NCI-H748 treated with DMSO at 0.1 percent for 48 hours (cell line): ENCODE measurements at regions not wholly inside any gene's neighbourhood (a gene's known extent, or its start where the extent isn't known, plus 50 kb on each side); places are given as distances from the start of the nearest gene placed in this dataset.
"Not testable (repeated sequence)": the region's sequence is repeated elsewhere in the genome, so short reads cannot be mapped to it uniquely, and the experiment has no call there.

ENCODE experiments used
- DNase-seq: peaks from one replicate; lab custom pipeline; 2025; lab: John Stamatoyannopoulos, UW

DNA sequence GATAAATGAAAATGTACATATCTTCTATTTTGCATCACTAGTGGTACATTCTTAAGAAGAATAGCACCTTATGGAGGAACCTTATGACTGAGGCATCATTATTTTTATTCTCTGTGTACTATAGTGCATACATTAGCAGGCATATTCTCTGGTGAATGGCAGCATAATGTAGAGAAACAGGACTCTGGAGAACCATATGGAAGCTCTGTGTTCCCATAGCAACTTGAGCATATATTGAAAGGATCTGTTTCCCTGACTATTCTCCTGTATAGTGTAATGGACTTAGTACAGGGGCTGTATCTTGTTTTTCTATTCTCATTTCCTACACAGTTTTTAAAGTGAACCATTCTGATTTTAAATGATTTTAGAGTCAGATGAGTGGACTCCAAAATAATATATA is 128.4 kb upstream of the SMIM30 start:
- no peak for DNase-seq

- DNase-seq, result no peak
Observed at GRCh38 chr7:113232885-113233284, 114.5 kb upstream of the SMIM30 start.

- no peak for DNase-seq
Observed at GRCh38 chr7:113230691-113231090, 112.3 kb upstream of the SMIM30 start.

DNA sequence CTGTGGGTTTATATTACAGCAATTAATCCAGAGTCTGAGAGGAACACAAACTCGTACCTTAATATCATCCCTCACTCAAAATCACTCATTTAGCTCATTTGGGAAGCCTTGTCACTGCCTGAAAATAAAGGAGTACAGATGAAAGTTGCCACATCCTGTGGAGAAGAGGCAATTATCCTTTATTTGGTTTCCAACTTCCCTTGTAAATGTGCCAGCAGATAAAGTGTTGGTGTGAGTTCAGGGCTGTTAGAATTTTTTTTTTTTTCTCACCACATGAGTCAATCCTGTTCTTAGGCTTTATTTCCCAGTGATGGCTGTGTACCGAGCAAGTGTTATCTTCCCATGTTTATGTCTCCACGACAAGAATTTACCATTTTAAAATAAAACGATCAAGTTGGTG is 99.0 kb upstream of the SMIM30 start:
- DNase-seq, result peak; percentile 90

GRCh38 chr7:113216038-113216437 is 97.7 kb upstream of the SMIM30 start:
- no peak for DNase-seq

GRCh38 chr7:113209449-113210203 is 91.3 kb upstream of the SMIM30 start:
- DNase-seq, result no peak

DNA sequence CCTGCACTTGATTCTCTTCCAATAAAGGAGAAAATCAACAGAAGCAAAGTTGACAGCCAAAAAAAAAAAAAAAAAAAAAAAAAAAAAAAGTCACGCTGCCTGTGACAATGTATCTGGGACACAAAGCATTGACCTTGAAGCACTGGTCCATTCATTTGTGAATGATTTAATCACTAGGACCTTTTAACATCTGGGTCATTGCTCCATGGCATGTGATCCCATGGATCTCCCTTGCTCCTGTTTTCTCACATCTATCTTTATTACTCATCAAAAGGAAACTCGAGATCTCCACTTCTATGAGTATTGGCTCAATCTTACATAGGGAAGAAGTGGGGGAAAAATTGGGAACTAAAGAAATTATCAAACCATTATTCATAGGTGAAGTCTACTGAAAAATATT is 89.6 kb upstream of the SMIM30 start:
- no peak for DNase-seq

- DNase-seq, result no peak
Observed at GRCh38 chr7:113207441-113207840, 89.1 kb upstream of the SMIM30 start.

- no peak for DNase-seq
Observed at GRCh38 chr7:113204415-113204814, 86.1 kb upstream of the SMIM30 start.

GRCh38 chr7:113202284-113202683 is 83.9 kb upstream of the SMIM30 start:
- DNase-seq, result no peak

- DNase-seq, result no peak
Observed at GRCh38 chr7:113200281-113200680, 81.9 kb upstream of the SMIM30 start.

GRCh38 chr7:113199841-113200240 is 81.5 kb upstream of the SMIM30 start:
- no peak for DNase-seq

GRCh38 chr7:113199136-113199535 is 80.8 kb upstream of the SMIM30 start:
- DNase-seq, result no peak

DNA sequence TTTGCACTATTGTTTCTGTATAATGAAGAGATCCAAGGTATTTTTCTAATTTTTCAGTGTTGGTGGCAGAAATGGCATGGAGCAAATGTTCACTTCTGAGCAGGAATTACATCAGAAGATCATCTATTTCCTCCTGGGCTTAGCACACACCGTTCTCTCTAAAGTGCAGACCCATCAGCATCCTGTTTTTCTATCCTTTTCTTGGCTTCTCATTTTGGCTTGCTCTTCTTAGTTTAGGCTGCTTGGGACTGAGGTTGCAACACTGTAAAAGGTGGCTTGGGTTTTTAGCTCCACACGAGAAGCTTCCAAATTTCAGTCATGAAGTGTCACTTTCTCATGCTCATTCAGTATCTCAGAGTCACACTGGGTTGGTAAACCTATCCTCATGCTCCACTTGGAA is 79.9 kb upstream of the SMIM30 start:
- no peak for DNase-seq

DNA sequence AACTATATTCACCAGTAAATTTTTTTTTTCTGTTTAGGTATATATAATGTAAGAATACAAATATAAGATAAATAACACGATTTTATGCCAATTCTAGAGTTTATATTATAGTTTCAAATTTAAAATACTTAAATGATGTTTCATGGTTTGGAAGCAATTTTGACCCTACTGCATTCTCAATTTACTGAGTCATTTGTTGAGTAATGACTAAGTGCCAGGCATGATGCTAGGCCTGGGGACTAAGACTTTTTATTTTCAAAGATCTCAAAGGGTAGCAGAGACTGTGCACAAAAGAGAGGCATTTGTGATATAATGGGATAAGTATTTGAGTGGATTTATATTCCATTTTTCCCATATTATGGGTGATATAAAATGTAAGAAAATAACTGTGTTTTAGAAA is 78.9 kb upstream of the SMIM30 start:
- DNase-seq, result no peak

GRCh38 chr7:113188396-113188795 is 70.0 kb upstream of the SMIM30 start:
- no peak for DNase-seq

DNA sequence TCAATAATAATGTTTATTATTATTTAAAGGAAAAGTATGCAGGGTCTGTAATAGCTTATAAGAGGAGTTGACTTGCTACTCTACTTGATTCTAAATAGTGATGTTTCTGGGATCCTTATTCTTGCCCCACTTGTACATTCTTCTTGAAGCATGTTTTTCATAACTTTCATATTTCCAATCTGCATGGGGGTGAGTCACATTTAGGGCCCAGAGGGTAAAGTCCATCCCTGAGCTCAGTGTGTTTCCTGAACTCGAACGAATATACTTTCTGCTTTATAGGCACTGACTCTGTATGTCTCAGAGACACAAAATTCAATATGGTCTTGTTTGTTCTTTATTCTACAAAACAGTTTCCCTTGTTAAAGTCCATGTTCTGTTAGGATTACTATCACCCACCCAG is 61.0 kb upstream of the SMIM30 start:
- DNase-seq, result no peak

- DNase-seq, result peak; percentile 91
Observed at GRCh38 chr7:113176836-113177235, 58.5 kb upstream of the SMIM30 start.

GRCh38 chr7:113176180-113176579 is 57.8 kb upstream of the SMIM30 start:
- DNase-seq, result not testable (repeated sequence)

DNA sequence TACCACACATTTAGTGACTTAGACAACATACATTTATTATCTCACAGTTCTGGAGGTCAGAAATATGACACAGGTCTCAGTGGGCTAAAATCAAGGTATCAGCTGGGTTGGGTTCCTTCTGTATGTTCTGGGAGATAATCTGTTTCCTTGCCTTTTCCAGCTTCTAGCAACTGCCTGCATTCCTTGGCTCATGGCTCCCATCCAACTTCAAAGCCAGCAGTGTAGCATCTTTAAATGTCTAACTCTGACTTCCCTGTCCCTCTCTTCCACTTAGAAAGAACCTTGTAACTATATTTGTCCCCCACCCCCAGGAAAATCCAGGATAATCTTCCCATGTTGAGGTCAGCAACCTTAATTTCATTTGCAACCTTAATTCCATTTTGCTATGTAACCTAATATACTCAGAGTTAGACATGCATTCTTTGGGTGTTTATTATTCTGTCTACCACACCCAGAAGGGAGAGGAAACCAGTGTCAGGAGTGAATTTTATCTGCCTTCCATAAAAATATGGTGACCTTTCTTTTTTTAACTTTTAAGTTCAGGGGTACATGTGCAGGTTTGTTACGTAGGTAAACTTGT is 57.3 kb upstream of the SMIM30 start:
- no peak for DNase-seq

DNA sequence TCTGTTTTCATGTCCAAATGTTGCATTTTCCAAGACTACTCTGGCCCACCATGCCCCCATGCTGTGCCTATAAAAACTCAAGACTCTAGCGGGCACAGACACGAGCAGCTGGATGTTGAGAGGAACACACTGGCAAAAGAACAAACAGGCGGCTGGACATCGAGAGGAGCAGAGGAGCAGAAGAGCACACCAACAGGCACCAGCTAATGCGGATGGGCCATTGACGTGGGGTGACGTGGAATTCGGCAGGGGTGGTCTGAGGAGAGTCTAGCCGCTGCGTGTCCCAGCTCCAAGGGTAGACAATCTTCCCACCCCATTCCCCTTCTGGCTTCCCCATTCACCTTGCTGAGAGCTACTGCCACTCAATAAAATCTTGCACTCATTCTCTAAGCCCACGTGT is 54.4 kb upstream of the SMIM30 start:
- no peak for DNase-seq

GRCh38 chr7:113170591-113170990 is 52.2 kb upstream of the SMIM30 start:
- DNase-seq, result no peak
